NCI-H524 (cell line): ENCODE measurements at regions not wholly inside any gene's neighbourhood (a gene's known extent, or its start where the extent isn't known, plus 50 kb on each side); places are given as distances from the start of the nearest gene placed in this dataset.
"Not testable (repeated sequence)": the region's sequence is repeated elsewhere in the genome, so short reads cannot be mapped to it uniquely, and the experiment has no call there.

ENCODE experiments used
- DNase-seq, 2 experiments: peaks; one replicate each; lab custom pipeline; 2025; lab: John Stamatoyannopoulos, UW

DNA sequence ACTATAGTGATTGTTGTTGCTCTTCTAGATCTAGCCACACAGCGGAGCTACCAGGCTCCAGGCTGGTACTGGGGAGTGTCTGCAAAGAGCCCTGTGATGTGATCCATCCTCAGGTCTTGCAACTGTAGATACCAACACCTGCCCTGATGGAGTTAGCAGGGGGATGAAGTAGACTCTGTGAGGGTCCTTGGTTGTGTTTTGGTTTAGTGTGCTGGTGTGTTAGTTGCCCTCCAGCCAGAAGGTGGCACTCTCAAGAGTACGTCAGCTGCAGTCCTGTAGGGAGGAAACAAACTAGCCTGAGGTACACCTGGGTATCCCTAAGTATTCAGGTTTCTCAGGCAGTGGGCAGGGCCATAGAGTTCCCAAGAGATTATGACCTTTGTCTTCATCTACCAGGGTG lies 81.2 kb upstream of the TMPRSS2 start:
- DNase-seq: no peak

- no peak for DNase-seq
These were observed 77.4 kb upstream of the TMPRSS2 start for GRCh38 chr21:41585199-41585994.

GRCh38 chr21:41584603-41585176 lies 76.7 kb upstream of the TMPRSS2 start:
- no peak for DNase-seq

DNA sequence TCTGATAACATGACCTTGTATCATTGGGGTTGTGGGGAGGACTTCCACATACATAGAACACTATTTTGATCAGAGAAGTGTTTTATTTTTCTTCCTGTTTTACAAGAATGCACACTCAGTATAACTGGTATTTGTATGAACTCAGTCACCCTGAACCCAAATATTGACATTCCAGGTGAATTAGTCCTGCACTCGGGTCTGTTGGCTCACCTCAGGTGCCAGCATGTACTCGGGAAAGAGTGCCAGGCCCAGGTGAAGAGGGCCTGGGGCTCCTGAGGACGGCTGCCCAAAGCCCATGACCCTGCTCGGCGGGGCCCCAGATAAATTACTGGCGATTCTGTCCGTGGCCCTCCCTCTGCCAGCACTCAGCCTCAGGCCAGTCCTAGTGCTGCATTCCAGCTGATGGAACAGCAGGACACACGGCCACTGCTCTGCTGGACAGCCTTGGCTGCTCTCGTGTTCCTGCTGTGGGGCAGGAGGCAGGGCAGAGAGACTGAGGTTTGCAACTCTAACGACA lies 75.4 kb upstream of the TMPRSS2 start:
- DNase-seq: no peak

DNA sequence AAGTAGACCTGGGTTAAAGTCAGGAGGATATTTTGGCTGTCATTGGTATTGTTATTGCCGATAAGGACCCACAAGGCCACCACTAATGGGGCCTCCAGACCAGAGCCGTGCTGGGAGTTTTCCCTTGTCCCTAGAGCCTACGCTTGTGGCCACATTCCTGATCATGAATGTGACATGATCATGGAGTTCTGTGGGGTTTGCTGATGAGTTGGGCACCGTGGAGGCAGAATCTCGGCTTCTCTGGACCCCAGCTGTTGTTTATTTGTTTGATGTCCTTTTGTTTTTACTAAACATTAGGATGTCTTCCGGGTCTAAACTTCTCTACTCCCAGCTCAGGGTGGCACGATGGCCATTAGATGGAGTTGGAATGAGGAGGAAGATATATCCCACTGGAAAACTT lies 74.9 kb upstream of the TMPRSS2 start:
- DNase-seq: no peak

DNA sequence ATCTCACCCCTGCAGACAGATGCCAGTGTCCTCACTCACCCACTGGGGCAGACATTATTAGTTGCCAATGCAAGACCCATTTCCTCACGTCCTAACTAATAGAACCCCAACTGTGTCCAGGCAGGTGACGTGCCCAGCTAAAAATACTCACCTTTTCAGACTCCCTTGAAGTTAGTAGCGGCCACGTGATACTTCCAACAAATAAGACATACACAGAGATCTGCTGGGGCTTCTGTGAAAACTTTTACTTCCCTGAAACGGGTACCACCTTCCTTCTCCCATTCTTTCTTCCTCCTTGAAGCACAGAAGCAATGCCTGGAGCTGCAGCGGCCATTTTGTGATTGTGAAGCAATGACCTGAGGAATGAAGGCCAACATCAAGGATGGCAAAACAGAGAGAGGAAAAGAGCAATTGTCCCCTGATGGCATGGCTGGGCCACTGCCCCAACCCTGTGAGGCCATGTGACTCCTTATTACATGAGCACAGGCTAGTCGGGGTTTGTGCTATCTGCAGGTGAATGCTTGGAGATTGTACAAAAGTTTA lies 74.4 kb upstream of the TMPRSS2 start:
- DNase-seq: no peak

DNA sequence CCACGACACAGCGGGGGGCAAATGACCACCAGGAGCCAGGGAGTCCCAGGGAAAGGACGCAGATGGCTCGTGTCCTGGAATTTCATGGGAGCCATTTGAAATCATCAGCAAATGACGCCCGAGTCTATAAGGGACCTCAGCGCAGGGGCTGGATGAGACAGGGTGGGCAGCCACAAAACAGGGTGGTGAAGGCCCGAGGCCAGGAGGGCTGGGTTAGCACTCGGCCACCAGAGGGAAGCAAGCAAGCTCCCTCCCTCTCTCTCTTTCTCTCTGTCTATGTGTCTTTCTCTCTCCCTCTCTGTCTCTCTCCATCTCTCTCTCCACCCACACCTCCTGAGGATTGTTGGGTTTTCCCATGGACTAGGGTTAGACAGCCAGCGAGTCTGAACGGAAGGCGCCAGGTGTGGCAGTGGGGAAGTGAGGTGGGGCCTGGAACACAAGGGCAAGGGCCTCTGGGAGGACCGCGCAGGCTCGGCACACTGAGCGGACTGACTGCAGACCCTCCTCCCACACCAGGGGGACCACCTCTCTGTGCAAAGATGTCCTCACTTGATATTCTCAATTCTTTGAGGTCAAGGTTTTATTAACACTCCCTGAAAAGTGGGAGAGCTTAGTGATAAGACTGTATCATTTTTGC lies 73.8 kb upstream of the TMPRSS2 start:
- no peak for DNase-seq

GRCh38 chr21:41580758-41581554 lies 73.0 kb upstream of the TMPRSS2 start:
- no peak for DNase-seq

DNA sequence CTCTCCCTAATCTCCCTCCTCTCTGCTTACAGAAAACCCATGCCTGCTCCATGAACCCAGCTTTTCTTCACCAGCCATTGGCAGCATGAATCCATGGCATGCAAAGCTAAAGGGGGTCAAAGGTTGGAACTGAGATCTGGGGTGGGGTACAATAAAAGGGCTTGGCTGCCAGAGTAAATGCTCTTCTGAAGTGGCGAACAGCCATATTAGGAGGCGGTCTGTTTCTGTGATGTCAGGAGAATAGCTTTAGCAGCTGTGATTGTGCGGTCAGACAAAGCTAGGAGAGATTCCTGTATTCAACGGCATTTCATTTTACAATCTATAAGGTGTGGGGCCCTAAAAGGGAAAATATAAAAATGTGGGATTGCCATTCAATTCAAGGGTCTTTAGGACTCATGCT lies 71.7 kb upstream of the TMPRSS2 start:
- no peak for DNase-seq

DNA sequence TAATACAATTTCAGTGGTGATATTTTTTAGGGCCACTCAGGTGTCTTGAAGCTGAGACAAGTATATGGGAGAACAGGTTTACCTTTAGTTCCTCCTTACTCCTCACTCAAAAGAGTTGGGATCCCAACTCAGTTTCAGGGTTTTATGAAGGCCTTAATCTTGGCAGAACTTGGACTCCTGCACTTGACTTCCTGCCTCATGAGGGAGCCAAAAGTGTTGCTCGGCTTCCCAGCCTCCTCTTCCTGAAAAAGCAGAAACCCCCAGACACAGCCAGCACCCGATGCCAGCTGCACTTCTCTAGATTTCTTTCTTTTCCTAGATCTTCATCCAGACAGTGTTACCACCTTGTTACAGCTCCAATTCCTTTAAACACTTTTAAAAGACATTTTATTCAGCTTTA lies 70.8 kb upstream of the TMPRSS2 start:
- no peak for DNase-seq

GRCh38 chr21:41578083-41578482 lies 70.1 kb upstream of the TMPRSS2 start:
- no peak for DNase-seq

- DNase-seq: no peak
These were observed 68.2 kb upstream of the TMPRSS2 start for GRCh38 chr21:41576013-41576615.

- no peak for DNase-seq
These were observed 66.1 kb upstream of the TMPRSS2 start for GRCh38 chr21:41573902-41574690.

DNA sequence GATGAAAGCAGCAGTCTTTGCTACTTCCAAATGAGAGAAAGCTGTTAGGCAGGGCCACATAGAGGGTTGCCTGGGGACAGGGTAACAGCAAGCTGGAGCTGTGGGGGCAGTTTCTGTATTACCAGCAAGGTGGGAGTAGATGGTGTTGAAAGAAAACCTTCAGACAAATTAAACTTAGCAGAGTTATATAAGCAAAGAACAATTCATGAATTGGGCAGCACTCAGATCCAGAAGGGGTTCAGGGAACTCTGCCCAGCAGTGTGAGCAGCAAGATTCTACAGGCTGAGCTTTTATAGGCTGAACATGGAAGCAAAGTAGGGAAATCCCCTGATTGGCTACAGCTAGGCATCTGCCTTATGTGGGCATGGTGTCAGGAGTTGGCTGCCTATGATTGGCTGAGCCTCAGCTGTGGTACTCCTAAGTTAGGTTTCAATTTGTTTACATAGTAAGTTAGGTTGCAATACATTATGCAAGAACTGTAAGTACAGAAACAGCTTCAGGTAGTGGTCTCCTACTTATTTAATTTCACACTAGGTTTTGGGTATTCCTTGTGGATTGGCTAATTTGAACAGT lies 64.1 kb upstream of the TMPRSS2 start:
- no peak for DNase-seq

- no peak for DNase-seq
These were observed 62.9 kb upstream of the TMPRSS2 start for GRCh38 chr21:41570791-41571355.

DNA sequence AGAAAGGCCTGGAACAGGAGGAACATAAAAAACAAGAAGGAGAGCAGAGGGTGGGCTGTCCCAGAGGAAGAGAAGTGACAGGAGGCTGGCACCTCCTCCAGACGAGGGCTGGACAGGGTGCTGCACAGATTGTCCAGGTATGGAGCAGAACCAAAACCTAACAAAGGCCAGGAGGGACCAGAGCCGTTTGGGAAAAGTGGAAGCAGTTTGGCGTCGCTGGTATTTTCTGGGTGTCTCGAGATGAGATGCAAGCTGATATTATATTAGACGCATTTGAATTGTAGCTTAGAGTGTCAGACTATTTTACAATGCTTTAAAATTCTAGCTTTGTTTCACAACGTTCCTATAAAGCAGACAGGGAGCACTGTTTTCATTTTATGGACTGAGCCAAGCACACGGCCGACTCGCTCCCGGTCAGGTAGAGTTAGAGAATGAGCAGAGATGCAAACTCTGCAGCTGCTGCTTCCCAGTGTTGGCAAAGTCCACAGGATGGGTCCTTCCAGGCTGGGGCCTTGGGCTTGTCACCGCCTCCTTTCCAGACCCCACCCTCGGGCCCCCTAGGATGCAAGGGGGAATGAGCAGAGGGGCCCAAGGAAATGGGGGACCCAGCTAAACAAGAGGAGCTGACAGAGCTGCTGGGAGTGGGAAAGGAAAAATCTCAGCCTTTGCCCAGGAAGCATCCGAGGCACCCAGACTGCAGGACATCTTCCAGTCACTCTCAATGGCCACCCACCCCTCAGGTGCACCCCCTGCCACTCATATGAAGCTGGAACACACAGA lies 60.8 kb upstream of the TMPRSS2 start:
- no peak for DNase-seq

GRCh38 chr21:41567901-41568510 lies 60.0 kb upstream of the TMPRSS2 start:
- no peak for DNase-seq

GRCh38 chr21:41567237-41567636 lies 59.3 kb upstream of the TMPRSS2 start:
- not testable (repeated sequence) for DNase-seq

DNA sequence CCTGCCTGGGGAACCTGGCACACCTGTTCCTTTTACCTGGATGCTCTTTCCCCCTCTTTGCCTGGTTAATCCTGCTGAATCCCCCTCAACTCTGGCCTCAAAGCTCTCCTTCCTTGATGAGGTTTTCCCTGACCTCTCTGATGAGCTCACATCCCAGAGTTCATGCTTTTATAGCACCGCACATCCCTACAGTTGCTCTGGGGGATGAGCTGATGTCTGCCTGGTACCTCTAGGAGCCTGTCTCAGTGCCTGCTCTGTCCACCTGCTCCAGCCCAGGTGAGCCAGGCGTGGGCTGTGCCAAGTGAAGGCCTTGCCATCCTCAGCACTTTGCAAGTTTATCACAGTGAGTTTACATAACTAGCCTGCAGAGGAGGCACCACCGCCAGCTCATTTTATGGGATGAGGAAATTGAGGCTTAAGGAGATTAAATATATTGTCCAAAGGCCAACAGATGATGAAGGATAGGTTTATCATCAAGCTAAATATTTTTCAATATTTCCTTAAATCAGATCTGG lies 58.6 kb upstream of the TMPRSS2 start:
- DNase-seq: no peak
